Mucosa of stomach (tissue), 1 donor: ENCODE measurements at regions not wholly inside any gene's neighbourhood (a gene's known extent, or its start where the extent isn't known, plus 50 kb on each side); places are given as distances from the start of the nearest gene placed in this dataset.

Experiments
- H3K27me3 ChIP-seq: one replicate; pipeline ENCODE4 v1.7.0; 2013; ENCODE audit warnings: mild to moderate bottlenecking, low read length; ENCODE audit not compliant: control insufficient read depth, insufficient read depth
- H3K36me3 ChIP-seq: one replicate; pipeline ENCODE4 v1.7.0; 2013; ENCODE audit warnings: low read length; ENCODE audit not compliant: control insufficient read depth, insufficient read depth
- H3K4me1 ChIP-seq: one replicate; pipeline ENCODE4 v1.7.0; 2013; ENCODE audit warnings: mild to moderate bottlenecking, low read length; ENCODE audit not compliant: control insufficient read depth, insufficient read depth
- H3K4me3 ChIP-seq: one replicate; pipeline ENCODE4 v1.7.0; 2013; ENCODE audit warnings: low read length
- H3K9ac ChIP-seq: one replicate; pipeline ENCODE4 v1.7.0; 2013; ENCODE audit warnings: mild to moderate bottlenecking, low read length, moderate library complexity
- H3K9me3 ChIP-seq: one replicate; pipeline ENCODE4 v1.7.0; 2013; ENCODE audit warnings: mild to moderate bottlenecking, low read length, moderate library complexity; ENCODE audit not compliant: control insufficient read depth
- donor health status: Pancreatic carcinoma.

GRCh38 chr19:27922970-27923369 is 1290.0 kb downstream of the UQCRFS1 start:
- H3K4me3 ChIP-seq = no peak overlapping the region
- H3K27me3 ChIP-seq = no peaks in the 10 kb centered on the region
- no peaks in the 10 kb centered on the region for H3K4me1 ChIP-seq
- H3K9me3 ChIP-seq = no peaks in the 10 kb centered on the region
- no peak overlapping the region for H3K9ac ChIP-seq
- no peaks in the 10 kb centered on the region for H3K36me3 ChIP-seq

- Histone ChIP-seq H3K27me3 (no peaks in the 10 kb centered on the region), H3K9ac (no peak overlapping the region), H3K4me3 (no peak overlapping the region), H3K36me3 (no peaks in the 10 kb centered on the region), H3K4me1 (no peaks in the 10 kb centered on the region), H3K9me3 (no peaks in the 10 kb centered on the region)
Measured at GRCh38 chr19:27920774-27921173, 1292.2 kb downstream of the UQCRFS1 start.

- no peak overlapping the region for H3K9ac ChIP-seq
- H3K9me3 ChIP-seq = no peaks in the 10 kb centered on the region
- H3K4me1 ChIP-seq = no peaks in the 10 kb centered on the region
- no peaks in the 10 kb centered on the region for H3K27me3 ChIP-seq
- no peak overlapping the region for H3K4me3 ChIP-seq
- no peaks in the 10 kb centered on the region for H3K36me3 ChIP-seq
Measured at GRCh38 chr19:27918818-27919217, 1294.1 kb downstream of the UQCRFS1 start.

- Histone ChIP-seq H3K36me3 (no peaks in the 10 kb centered on the region), H3K9me3 (no peaks in the 10 kb centered on the region), H3K27me3 (no peaks in the 10 kb centered on the region), H3K4me3 (no peak overlapping the region), H3K9ac (no peak overlapping the region), H3K4me1 (no peaks in the 10 kb centered on the region)
Measured at GRCh38 chr19:27911122-27911898, 1301.6 kb downstream of the UQCRFS1 start.

- H3K27me3 ChIP-seq = no peaks in the 10 kb centered on the region
- H3K4me1 ChIP-seq = no peaks in the 10 kb centered on the region
- H3K36me3 ChIP-seq = no peaks in the 10 kb centered on the region
- H3K9ac ChIP-seq = no peak overlapping the region
- H3K9me3 ChIP-seq = no peaks in the 10 kb centered on the region
- no peak overlapping the region for H3K4me3 ChIP-seq
Measured at GRCh38 chr19:27909861-27910260, 1303.1 kb downstream of the UQCRFS1 start.

- Histone ChIP-seq H3K36me3 (no peaks in the 10 kb centered on the region), H3K9ac (no peak overlapping the region), H3K4me3 (no peak overlapping the region), H3K9me3 (no peaks in the 10 kb centered on the region), H3K4me1 (no peaks in the 10 kb centered on the region), H3K27me3 (no peaks in the 10 kb centered on the region)
Measured at GRCh38 chr19:27909185-27909840, 1303.6 kb downstream of the UQCRFS1 start.

- no peaks in the 10 kb centered on the region for H3K36me3 ChIP-seq
- no peaks in the 10 kb centered on the region for H3K9me3 ChIP-seq
- H3K4me3 ChIP-seq = no peak overlapping the region
- H3K4me1 ChIP-seq = no peaks in the 10 kb centered on the region
- no peak overlapping the region for H3K9ac ChIP-seq
- H3K27me3 ChIP-seq = no peaks in the 10 kb centered on the region
Measured at GRCh38 chr19:27906081-27906480, 1306.9 kb downstream of the UQCRFS1 start.

GRCh38 chr19:27905074-27905473 is 1307.9 kb downstream of the UQCRFS1 start:
- H3K9me3 ChIP-seq = no peaks in the 10 kb centered on the region
- H3K4me3 ChIP-seq = no peak overlapping the region
- H3K27me3 ChIP-seq = no peaks in the 10 kb centered on the region
- no peaks in the 10 kb centered on the region for H3K4me1 ChIP-seq
- no peaks in the 10 kb centered on the region for H3K36me3 ChIP-seq
- no peak overlapping the region for H3K9ac ChIP-seq

- Histone ChIP-seq H3K4me3 (no peak overlapping the region), H3K9me3 (no peaks in the 10 kb centered on the region), H3K36me3 (no peaks in the 10 kb centered on the region), H3K9ac (no peak overlapping the region), H3K27me3 (no peaks in the 10 kb centered on the region), H3K4me1 (no peaks in the 10 kb centered on the region)
Measured at GRCh38 chr19:27901078-27901477, 1311.9 kb downstream of the UQCRFS1 start.

GRCh38 chr19:27896091-27896490 is 1316.9 kb downstream of the UQCRFS1 start:
- Histone ChIP-seq H3K9me3 (no peaks in the 10 kb centered on the region), H3K36me3 (no peaks in the 10 kb centered on the region), H3K4me3 (no peak overlapping the region), H3K9ac (no peak overlapping the region), H3K27me3 (no peaks in the 10 kb centered on the region), H3K4me1 (no peaks in the 10 kb centered on the region)

- no peaks in the 10 kb centered on the region for H3K4me1 ChIP-seq
- no peaks in the 10 kb centered on the region for H3K9me3 ChIP-seq
- no peak overlapping the region for H3K9ac ChIP-seq
- no peaks in the 10 kb centered on the region for H3K36me3 ChIP-seq
- H3K4me3 ChIP-seq = no peak overlapping the region
- H3K27me3 ChIP-seq = no peaks in the 10 kb centered on the region
Measured at GRCh38 chr19:27894906-27895754, 1317.8 kb downstream of the UQCRFS1 start.

- H3K36me3 ChIP-seq = no peaks in the 10 kb centered on the region
- no peaks in the 10 kb centered on the region for H3K4me1 ChIP-seq
- H3K27me3 ChIP-seq = no peaks in the 10 kb centered on the region
- H3K9me3 ChIP-seq = peaks cover 5% of the 10 kb centered on the region
- H3K9ac ChIP-seq = no peak overlapping the region
- no peak overlapping the region for H3K4me3 ChIP-seq
Measured at GRCh38 chr19:27892500-27892899, 1320.5 kb downstream of the UQCRFS1 start.
